ENCODE measurements at regions not wholly inside any gene's neighbourhood (a gene's known extent, or its start where the extent isn't known, plus 50 kb on each side); places are given as distances from the start of the nearest gene placed in this dataset.
"Not testable (repeated sequence)": the region's sequence is repeated elsewhere in the genome, so short reads cannot be mapped to it uniquely, and the experiment has no call there.

DNA sequence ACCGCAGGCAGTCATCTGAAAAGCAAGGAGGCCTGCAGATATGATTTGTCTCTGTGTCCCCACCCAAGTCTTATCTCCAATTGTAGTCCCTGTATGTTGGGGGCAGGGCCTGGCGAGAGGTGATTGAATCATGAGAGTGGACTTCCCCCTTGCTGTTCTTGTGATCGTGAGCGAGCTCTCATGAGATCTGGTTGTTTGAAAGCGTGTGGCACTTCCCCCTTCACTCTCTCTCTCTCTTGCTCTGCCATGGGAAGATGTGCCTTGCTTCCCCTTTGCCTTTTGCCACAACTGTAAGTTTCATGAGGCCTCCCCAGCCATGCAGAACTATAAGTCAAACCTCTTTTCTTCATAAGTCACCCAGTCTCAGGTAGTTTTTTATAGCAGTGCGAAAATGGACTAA is 83.3 kb downstream of the TMCO5A start:
- Histone ChIP-seq H3K27ac (peak overlapping the region; percentile 51), H3K36me3 (no peaks in the 10 kb centered on the region), H3K9me3 (no peaks in the 10 kb centered on the region), H3K27me3 (no peaks in the 10 kb centered on the region), H3K4me3 (ENCODE audit: low read depth in 1 of 2, low read length in 1 of 2) (no peak overlapping the region), H3K4me1 (ENCODE audit: control insufficient read depth in 1 of 2, insufficient read depth in 1 of 2, low read depth in 1 of 2, low read length in 1 of 2) (no peaks in the 10 kb centered on the region)
- TF ChIP-seq, protein P1, sequence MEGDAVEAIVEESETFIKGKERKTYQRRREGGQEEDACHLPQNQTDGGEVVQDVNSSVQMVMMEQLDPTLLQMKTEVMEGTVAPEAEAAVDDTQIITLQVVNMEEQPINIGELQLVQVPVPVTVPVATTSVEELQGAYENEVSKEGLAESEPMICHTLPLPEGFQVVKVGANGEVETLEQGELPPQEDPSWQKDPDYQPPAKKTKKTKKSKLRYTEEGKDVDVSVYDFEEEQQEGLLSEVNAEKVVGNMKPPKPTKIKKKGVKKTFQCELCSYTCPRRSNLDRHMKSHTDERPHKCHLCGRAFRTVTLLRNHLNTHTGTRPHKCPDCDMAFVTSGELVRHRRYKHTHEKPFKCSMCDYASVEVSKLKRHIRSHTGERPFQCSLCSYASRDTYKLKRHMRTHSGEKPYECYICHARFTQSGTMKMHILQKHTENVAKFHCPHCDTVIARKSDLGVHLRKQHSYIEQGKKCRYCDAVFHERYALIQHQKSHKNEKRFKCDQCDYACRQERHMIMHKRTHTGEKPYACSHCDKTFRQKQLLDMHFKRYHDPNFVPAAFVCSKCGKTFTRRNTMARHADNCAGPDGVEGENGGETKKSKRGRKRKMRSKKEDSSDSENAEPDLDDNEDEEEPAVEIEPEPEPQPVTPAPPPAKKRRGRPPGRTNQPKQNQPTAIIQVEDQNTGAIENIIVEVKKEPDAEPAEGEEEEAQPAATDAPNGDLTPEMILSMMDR (IDR thresholded peaks at IDR 0.05), result no peak

DNA sequence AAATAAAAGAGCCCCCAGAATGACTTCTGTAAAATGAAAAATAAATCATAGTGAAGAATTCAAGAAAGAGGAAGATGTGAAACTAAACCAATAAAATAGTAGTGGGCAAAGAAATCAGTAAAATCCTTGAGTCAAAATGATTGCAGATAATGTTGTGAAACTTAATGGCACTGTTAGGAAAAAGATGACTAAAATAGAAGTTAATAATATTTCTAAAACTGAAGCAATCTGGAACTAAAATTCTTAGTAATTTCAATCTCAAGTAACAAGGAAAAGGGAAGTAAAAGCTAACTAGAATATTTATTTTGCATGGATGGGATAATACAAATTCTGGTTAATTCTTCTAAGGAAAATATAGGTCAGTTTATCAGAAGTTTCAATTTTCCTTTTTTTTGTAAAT is 84.6 kb downstream of the TMCO5A start:
- no peaks in the 10 kb centered on the region for H3K36me3 ChIP-seq
- H3K4me1 ChIP-seq (ENCODE audit: control insufficient read depth in 1 of 2, insufficient read depth in 1 of 2, low read depth in 1 of 2, low read length in 1 of 2), result no peaks in the 10 kb centered on the region
- H3K4me3 ChIP-seq (ENCODE audit: low read depth in 1 of 2, low read length in 1 of 2), result no peak overlapping the region
- TF ChIP-seq, protein P1 (IDR thresholded peaks at IDR 0.05), result no peak
- no peak overlapping the region for H3K27ac ChIP-seq
- no peaks in the 10 kb centered on the region for H3K27me3 ChIP-seq
- no peaks in the 10 kb centered on the region for H3K9me3 ChIP-seq

DNA sequence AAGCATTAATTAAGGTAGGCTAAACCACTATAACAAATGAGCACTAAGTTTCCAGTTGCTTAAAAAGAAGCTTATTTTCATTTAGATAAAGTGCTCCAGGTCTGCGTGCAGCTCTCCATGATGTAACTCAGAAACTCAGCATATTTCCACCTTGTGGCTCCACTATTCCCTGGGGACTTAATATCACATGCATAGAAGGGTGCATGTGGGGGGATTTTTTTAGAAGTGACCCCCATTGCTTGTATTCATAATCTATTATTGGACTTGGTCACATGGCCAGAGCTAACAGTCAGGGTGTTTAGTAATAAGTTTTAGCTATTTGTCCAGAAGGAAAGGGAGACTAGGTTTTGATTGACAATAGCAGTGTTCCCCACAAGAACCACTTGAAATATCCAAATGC is 86.8 kb downstream of the TMCO5A start:
- TF ChIP-seq, protein P1 (IDR thresholded peaks at IDR 0.05), result no peak
- H3K4me3 ChIP-seq (ENCODE audit: low read depth in 1 of 2, low read length in 1 of 2), result no peak overlapping the region
- no peaks in the 10 kb centered on the region for H3K4me1 ChIP-seq (ENCODE audit: control insufficient read depth in 1 of 2, insufficient read depth in 1 of 2, low read depth in 1 of 2, low read length in 1 of 2)
- H3K27ac ChIP-seq, result no peak overlapping the region
- no peaks in the 10 kb centered on the region for H3K36me3 ChIP-seq
- no peaks in the 10 kb centered on the region for H3K9me3 ChIP-seq
- no peaks in the 10 kb centered on the region for H3K27me3 ChIP-seq

DNA sequence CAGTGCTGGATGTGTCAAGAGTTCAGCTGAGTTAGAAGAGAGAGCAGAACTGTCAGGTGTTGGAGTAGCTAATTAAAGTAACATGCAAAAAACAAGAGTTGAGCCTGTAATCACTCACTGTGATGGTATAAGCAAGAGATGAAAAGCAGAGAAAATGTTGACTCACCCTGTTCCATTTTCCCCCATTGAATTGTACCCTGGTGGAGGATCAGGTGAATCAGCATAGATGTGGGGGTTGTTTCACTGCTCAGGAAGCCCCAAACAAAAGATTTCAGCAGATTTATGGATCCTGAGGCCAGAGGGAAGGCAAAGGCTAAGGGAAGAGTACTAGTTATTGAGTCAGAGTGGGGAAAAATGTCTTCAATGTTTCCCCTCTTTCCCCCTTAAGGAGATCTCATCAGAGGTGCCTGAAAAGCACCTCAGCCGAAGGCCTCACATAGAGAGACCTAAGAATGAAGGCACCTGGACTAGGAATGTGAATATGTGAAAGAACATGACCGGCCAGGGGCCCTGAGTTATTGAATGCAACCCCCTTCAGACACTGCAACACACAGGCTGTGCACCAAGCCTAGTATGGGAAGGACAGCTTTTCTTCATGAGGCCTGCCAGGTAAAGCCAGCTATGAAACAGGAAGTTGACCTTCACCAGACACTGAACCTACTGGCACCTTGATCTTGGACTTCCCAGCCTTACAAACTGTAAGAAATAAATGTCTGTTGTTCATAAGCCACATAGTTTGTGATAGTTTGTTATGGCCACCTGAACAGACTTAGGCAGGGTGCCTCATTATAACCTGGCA is 90.1 kb downstream of the TMCO5A start:
- no peaks in the 10 kb centered on the region for H3K4me1 ChIP-seq (ENCODE audit: control insufficient read depth in 1 of 2, insufficient read depth in 1 of 2, low read depth in 1 of 2, low read length in 1 of 2)
- no peak overlapping the region for H3K4me3 ChIP-seq (ENCODE audit: low read depth in 1 of 2, low read length in 1 of 2)
- H3K27me3 ChIP-seq, result no peaks in the 10 kb centered on the region
- H3K9me3 ChIP-seq, result no peaks in the 10 kb centered on the region
- no peak overlapping the region for H3K27ac ChIP-seq
- TF ChIP-seq, protein P1 (IDR thresholded peaks at IDR 0.05), result no peak
- no peaks in the 10 kb centered on the region for H3K36me3 ChIP-seq

DNA sequence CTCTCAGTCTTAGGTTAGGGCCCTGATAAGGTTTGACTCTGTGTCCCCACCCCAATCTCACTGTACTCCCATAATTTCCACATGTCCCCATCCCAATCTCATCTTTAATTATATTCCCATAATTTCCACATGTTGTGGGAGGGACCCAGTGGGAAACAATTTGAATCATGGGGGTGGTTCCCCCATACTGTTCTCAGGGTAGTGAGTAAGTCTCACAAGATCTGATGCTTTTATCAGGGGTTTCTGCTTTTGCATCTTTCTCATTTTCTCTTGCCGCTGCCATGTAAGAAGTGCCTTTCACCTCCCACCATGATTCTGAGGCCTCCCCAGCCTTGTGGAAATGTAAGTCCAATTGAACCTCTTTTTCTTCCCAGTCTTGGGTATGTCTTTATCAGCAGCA is 91.2 kb downstream of the TMCO5A start:
- H3K9me3 ChIP-seq; H3K27me3 ChIP-seq; H3K36me3 ChIP-seq; H3K4me3 ChIP-seq (ENCODE audit: low read depth in 1 of 2, low read length in 1 of 2); H3K27ac ChIP-seq; H3K4me1 ChIP-seq (ENCODE audit: control insufficient read depth in 1 of 2, insufficient read depth in 1 of 2, low read depth in 1 of 2, low read length in 1 of 2): not testable (repeated sequence)

DNA sequence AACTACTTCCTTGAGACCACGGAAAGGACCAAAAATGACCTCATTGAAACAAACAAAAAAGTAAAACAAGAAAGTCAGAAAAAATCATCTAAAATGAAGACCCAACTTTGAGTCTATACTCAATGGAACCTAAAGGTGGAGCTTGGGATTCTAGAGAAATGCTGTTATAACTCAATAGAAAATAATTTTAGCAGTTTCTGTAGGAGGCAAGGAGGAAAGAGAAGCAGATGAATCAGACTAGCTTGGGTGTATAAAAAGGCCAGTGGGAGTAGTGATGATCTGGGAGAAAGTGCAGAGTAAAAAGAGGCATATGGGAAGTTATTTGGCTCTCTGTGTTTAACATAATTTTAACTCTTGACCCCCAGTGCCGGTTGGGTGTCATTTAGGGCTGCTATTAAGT is 94.4 kb downstream of the TMCO5A start:
- TF ChIP-seq, protein P1 (IDR thresholded peaks at IDR 0.05), result no peak

More for the DNA sequence above, 94.4 kb downstream of the TMCO5A start:
- H3K4me1 ChIP-seq (ENCODE audit: control insufficient read depth in 1 of 2, insufficient read depth in 1 of 2, low read depth in 1 of 2, low read length in 1 of 2), result no peaks in the 10 kb centered on the region
- no peaks in the 10 kb centered on the region for H3K36me3 ChIP-seq
- H3K4me3 ChIP-seq (ENCODE audit: low read depth in 1 of 2, low read length in 1 of 2), result no peak overlapping the region
- no peak overlapping the region for H3K27ac ChIP-seq
- H3K9me3 ChIP-seq, result no peaks in the 10 kb centered on the region
- H3K27me3 ChIP-seq, result no peaks in the 10 kb centered on the region

Measured in neutrophil (primary cell).